Esophagus muscularis mucosa (tissue), 4 donors: ENCODE measurements at regions not wholly inside any gene's neighbourhood (a gene's known extent, or its start where the extent isn't known, plus 50 kb on each side); places are given as distances from the start of the nearest gene placed in this dataset.

ENCODE experiments used
- DNase-seq: peaks from one replicate; pipeline ENCODE4 v3.0.0-alpha.2; 2017; ENCODE audit errors: extremely low spot score
- H3K27ac ChIP-seq, 4 donors: fragments of 200-600 bp; sonication (generic); replicated peaks in 1 of 4; 1 replicate in 3 of 4; 2 replicates in 1 of 4; pipeline ENCODE4 v1.5.1; 2016 to 2019; ENCODE audit warnings: mild to moderate bottlenecking in 1 of 4
- H3K27me3 ChIP-seq, 4 donors: fragments of 200-600 bp; sonication (generic); one replicate each; pipeline versions ENCODE4 v1.5.1 to v1.6.0; 2016 to 2019
- H3K36me3 ChIP-seq, 4 donors: fragments of 200-600 bp; sonication (generic); one replicate each; pipeline ENCODE4 v1.5.1; 2016 to 2019
- H3K4me1 ChIP-seq, 4 donors: fragments of 200-600 bp; sonication (generic); one replicate each; pipeline ENCODE4 v1.5.1; 2016 to 2019
- H3K4me3 ChIP-seq, 4 donors: fragments of 200-600 bp; sonication (generic); 1 replicate in 2 of 4; 2 replicates in 2 of 4; pipeline ENCODE4 v1.5.1; 2016 to 2019; ENCODE audit warnings: mild to moderate bottlenecking in 4 of 4, moderate library complexity in 1 of 4
- H3K9me3 ChIP-seq, 4 donors: fragments of 200-600 bp; sonication (generic); 1 replicate in 3 of 4; 2 replicates in 1 of 4; pipeline ENCODE4 v1.5.1; 2016 to 2019
- CTCF ChIP-seq, 3 experiments: fragments of 200-600 bp in 2 of 3; fragments of 450-650 bp in 1 of 3; sonication (generic) in 2 of 3; IDR thresholded peaks; one replicate each; pipeline ENCODE4 v1.5.1; 2017 to 2019; ENCODE audit warnings: antibody characterized with exemption in 3 of 3, mild to moderate bottlenecking in 2 of 3, moderate library complexity in 1 of 3
- EP300 ChIP-seq: sonication (generic); formaldehyde crosslinking; IDR thresholded peaks from one replicate; pipeline ENCODE4 v1.6.1; 2017; ENCODE audit warnings: antibody characterized with exemption
- POLR2A ChIP-seq: fragments of 450-650 bp; IDR thresholded peaks from one replicate; pipeline ENCODE4 v1.6.1; 2017; ENCODE audit warnings: antibody characterized with exemption, moderate library complexity, mild to moderate bottlenecking, low read depth
- POLR2AphosphoS5 ChIP-seq, 2 donors: sonication (generic); formaldehyde crosslinking; IDR thresholded peaks; one replicate each; pipeline ENCODE4 v1.6.1; 2017; ENCODE audit warnings: antibody characterized with exemption in 2 of 2
- WGBS: methylation state at CpG from one replicate; pipeline ENCODE4 v1.1.5; 2018; 5-methylcytosine and 5-hydroxymethylcytosine counted together
- intact Hi-C: fragments of 100-400 bp; cut with DNase I; formaldehyde crosslinking; loops from one replicate; pipeline ENCODE4 v1.15.1; 2023

- no peak for DNase-seq
- H3K27me3 ChIP-seq: no peaks in the 10 kb centered on the region
- no peaks in the 10 kb centered on the region for H3K4me1 ChIP-seq
- TF ChIP-seq EP300 (no peak), CTCF (IDR thresholded peaks at IDR 0.05) (no peak), POLR2A (no peak), POLR2AphosphoS5 (IDR thresholded peaks at IDR 0.05) (no peak)
- no peak overlapping the region for H3K4me3 ChIP-seq
- H3K36me3 ChIP-seq: no peaks in the 10 kb centered on the region
- no peaks in the 10 kb centered on the region for H3K9me3 ChIP-seq
- intact Hi-C loops: no loop called here
- H3K27ac ChIP-seq: no peak overlapping the region
Observed at GRCh38 chr15:61449186-61449702, 220.1 kb upstream of the RORA start.

GRCh38 chr15:61447981-61448380, 218.9 kb upstream of the RORA start:
- WGBS: 64% methylated on average over 4 of the region's 4 CpGs
- no peaks in the 10 kb centered on the region for H3K27me3 ChIP-seq
- intact Hi-C loops: no loop called here

GRCh38 chr15:61444585-61444984, 215.5 kb upstream of the RORA start:
- Histone ChIP-seq H3K4me3 (no peak overlapping the region), H3K9me3 (no peaks in the 10 kb centered on the region), H3K27me3 (no peaks in the 10 kb centered on the region), H3K27ac (no peak overlapping the region), H3K4me1 (no peaks in the 10 kb centered on the region), H3K36me3 (no peaks in the 10 kb centered on the region)
- intact Hi-C loops: no loop called here
- TF ChIP-seq POLR2A: no peak
- DNase-seq: no peak
- 55% methylated on average over 2 of the region's 2 CpGs for WGBS

More at GRCh38 chr15:61447981-61448380, 218.9 kb upstream of the RORA start:
- Histone ChIP-seq H3K27ac (no peak overlapping the region), H3K9me3 (no peaks in the 10 kb centered on the region), H3K36me3 (no peaks in the 10 kb centered on the region), H3K4me3 (no peak overlapping the region), H3K4me1 (no peaks in the 10 kb centered on the region)
- no peak for TF ChIP-seq EP300
- no peak for TF ChIP-seq CTCF (IDR thresholded peaks at IDR 0.05)
- TF ChIP-seq POLR2A: no peak
- TF ChIP-seq POLR2AphosphoS5 (IDR thresholded peaks at IDR 0.05): no peak
- DNase-seq: no peak

- TF ChIP-seq CTCF (IDR thresholded peaks at IDR 0.05) (no peak), EP300 (no peak), POLR2A (no peak), POLR2AphosphoS5 (IDR thresholded peaks at IDR 0.05) (no peak)
- Histone ChIP-seq H3K9me3 (no peaks in the 10 kb centered on the region), H3K4me1 (no peaks in the 10 kb centered on the region), H3K4me3 (no peak overlapping the region), H3K36me3 (no peaks in the 10 kb centered on the region), H3K27ac (no peak overlapping the region), H3K27me3 (no peaks in the 10 kb centered on the region)
- DNase-seq: no peak
- 77% methylated on average over 1 of the region's 1 CpG for WGBS
- intact Hi-C loops: no loop called here
Observed at GRCh38 chr15:61442821-61443220, 213.7 kb upstream of the RORA start.

GRCh38 chr15:61441891-61442290, 212.8 kb upstream of the RORA start:
- Histone ChIP-seq H3K4me1 (no peaks in the 10 kb centered on the region), H3K9me3 (no peaks in the 10 kb centered on the region), H3K27ac (no peak overlapping the region), H3K4me3 (no peak overlapping the region), H3K36me3 (no peaks in the 10 kb centered on the region), H3K27me3 (no peaks in the 10 kb centered on the region)
- no peak for DNase-seq
- intact Hi-C loops: no loop called here
- no peak for TF ChIP-seq CTCF (IDR thresholded peaks at IDR 0.05)
- TF ChIP-seq POLR2A: no peak
- no peak for TF ChIP-seq POLR2AphosphoS5 (IDR thresholded peaks at IDR 0.05)
- TF ChIP-seq EP300: no peak
